ENCODE measurements at regions not wholly inside any gene's neighbourhood (a gene's known extent, or its start where the extent isn't known, plus 50 kb on each side); places are given as distances from the start of the nearest gene placed in this dataset.
"Not testable (repeated sequence)": the region's sequence is repeated elsewhere in the genome, so short reads cannot be mapped to it uniquely, and the experiment has no call there.

DNA sequence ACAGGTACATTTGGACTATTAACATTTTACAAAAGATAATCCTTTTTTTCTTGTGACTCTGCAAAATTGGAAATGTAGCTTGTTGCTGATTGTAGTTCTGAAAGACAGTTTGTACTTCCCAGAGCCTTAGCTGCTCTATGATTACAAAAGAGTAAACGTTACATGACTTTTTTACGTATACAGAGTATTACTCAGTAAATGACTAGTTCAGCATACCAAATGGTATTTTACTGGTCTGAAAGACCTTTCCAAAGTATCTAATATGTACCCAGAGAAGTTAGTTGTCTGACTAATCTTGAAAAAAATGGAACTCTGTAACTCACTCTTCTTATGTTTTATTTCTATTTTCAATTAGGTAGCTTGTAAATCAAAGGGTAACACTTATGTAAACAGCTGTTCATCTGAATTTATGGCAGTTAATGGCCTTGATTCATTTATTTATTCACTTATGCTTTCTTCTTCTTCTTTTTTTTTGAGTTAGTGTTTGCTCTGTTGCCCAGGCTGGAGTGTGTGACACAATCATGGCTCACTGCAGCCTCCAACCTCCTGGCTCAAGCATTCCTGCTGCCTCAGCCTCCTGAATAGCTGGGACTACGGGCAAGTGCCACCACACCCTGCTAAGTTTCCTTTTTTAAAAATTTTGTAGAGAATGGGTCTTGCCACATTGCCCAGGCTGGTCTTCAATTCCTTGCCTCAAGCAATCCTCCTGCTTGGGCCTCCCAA, 151.7 kb downstream of the C3orf38 start:
- Histone ChIP-seq H3K4me2 (ENCODE audit: low read length) (no peak overlapping the region), H3K27ac (ENCODE audit: low read length) (no peak overlapping the region), H3K27me3 (ENCODE audit: insufficient read depth, low read depth, low read length) (no peaks in the 10 kb centered on the region), H3K79me2 (replicated peaks; ENCODE audit: insufficient read depth, low read length) (no peaks in the 10 kb centered on the region), H3K9me2 (ENCODE audit: insufficient read depth, low read length) (no peaks in the 10 kb centered on the region), H3K9ac (ENCODE audit: low read length) (no peak overlapping the region), H3K4me3 (ENCODE audit: low read length) (no peak overlapping the region), H4K20me1 (ENCODE audit: insufficient read depth) (no peaks in the 10 kb centered on the region), H2AFZ (ENCODE audit: low read depth, low read length) (no peak overlapping the region), H3F3A (ENCODE audit: insufficient read depth, low read length, poor library complexity, severe bottlenecking) (no peaks in the 10 kb centered on the region), H3K9me3 (ENCODE audit: low read length) (no peaks in the 10 kb centered on the region), H3K36me3 (ENCODE audit: insufficient read depth, low read length) (no peaks in the 10 kb centered on the region)
- TF ChIP-seq SMC3 (conservative IDR thresholded peaks at IDR 0.05; ENCODE audit: poor library complexity) (no peak), MXI1 (conservative IDR thresholded peaks at IDR 0.05; ENCODE audit: poor library complexity, severe bottlenecking) (no peak), RAD21 (conservative IDR thresholded peaks at IDR 0.05) (no peak), EP300 (conservative IDR thresholded peaks at IDR 0.05; ENCODE audit: poor library complexity, severe bottlenecking) (no peak), EZH2 (IDR thresholded peaks at IDR 0.05; ENCODE audit: borderline replicate concordance, insufficient read depth, low read length, poor library complexity, severe bottlenecking) (no peak), TAF1 (IDR thresholded peaks at IDR 0.05; ENCODE audit: low read depth) (no peak), POLR2AphosphoS5 (IDR thresholded peaks at IDR 0.05) (no peak)
- TF ChIP-seq, protein P1, sequence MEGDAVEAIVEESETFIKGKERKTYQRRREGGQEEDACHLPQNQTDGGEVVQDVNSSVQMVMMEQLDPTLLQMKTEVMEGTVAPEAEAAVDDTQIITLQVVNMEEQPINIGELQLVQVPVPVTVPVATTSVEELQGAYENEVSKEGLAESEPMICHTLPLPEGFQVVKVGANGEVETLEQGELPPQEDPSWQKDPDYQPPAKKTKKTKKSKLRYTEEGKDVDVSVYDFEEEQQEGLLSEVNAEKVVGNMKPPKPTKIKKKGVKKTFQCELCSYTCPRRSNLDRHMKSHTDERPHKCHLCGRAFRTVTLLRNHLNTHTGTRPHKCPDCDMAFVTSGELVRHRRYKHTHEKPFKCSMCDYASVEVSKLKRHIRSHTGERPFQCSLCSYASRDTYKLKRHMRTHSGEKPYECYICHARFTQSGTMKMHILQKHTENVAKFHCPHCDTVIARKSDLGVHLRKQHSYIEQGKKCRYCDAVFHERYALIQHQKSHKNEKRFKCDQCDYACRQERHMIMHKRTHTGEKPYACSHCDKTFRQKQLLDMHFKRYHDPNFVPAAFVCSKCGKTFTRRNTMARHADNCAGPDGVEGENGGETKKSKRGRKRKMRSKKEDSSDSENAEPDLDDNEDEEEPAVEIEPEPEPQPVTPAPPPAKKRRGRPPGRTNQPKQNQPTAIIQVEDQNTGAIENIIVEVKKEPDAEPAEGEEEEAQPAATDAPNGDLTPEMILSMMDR (IDR thresholded peaks at IDR 0.05; ENCODE audit: poor library complexity, severe bottlenecking): no peak
- TF ChIP-seq, protein P2, sequence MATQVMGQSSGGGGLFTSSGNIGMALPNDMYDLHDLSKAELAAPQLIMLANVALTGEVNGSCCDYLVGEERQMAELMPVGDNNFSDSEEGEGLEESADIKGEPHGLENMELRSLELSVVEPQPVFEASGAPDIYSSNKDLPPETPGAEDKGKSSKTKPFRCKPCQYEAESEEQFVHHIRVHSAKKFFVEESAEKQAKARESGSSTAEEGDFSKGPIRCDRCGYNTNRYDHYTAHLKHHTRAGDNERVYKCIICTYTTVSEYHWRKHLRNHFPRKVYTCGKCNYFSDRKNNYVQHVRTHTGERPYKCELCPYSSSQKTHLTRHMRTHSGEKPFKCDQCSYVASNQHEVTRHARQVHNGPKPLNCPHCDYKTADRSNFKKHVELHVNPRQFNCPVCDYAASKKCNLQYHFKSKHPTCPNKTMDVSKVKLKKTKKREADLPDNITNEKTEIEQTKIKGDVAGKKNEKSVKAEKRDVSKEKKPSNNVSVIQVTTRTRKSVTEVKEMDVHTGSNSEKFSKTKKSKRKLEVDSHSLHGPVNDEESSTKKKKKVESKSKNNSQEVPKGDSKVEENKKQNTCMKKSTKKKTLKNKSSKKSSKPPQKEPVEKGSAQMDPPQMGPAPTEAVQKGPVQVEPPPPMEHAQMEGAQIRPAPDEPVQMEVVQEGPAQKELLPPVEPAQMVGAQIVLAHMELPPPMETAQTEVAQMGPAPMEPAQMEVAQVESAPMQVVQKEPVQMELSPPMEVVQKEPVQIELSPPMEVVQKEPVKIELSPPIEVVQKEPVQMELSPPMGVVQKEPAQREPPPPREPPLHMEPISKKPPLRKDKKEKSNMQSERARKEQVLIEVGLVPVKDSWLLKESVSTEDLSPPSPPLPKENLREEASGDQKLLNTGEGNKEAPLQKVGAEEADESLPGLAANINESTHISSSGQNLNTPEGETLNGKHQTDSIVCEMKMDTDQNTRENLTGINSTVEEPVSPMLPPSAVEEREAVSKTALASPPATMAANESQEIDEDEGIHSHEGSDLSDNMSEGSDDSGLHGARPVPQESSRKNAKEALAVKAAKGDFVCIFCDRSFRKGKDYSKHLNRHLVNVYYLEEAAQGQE (IDR thresholded peaks at IDR 0.05; ENCODE audit: borderline replicate concordance): no peak

DNA sequence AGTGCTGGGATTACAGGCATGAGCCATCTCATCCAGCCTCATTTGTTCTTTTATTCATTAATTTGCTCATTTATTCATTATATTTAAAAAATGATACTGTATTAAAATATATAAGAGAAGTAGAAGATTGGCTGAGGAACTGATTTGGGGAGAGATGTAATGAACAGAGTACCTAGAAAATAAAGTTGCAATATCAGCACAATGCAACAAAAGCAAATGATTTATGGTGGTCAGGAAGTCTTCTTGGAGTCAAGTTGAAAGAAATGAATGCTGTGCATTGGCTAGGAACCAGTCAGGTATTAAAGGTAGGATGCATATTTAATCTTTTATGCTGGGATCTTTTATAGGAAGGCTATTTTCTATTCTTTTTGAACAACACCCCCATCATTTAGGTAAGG, 152.2 kb downstream of the C3orf38 start:
- Histone ChIP-seq H3K27ac (ENCODE audit: low read length) (no peak overlapping the region), H3K27me3 (ENCODE audit: insufficient read depth, low read depth, low read length) (no peaks in the 10 kb centered on the region), H4K20me1 (ENCODE audit: insufficient read depth) (no peaks in the 10 kb centered on the region), H3K4me3 (ENCODE audit: low read length) (no peak overlapping the region), H3K9ac (ENCODE audit: low read length) (no peak overlapping the region), H3K9me3 (ENCODE audit: low read length) (no peaks in the 10 kb centered on the region), H3K9me2 (ENCODE audit: insufficient read depth, low read length) (no peaks in the 10 kb centered on the region), H2AFZ (ENCODE audit: low read depth, low read length) (no peak overlapping the region), H3K4me2 (ENCODE audit: low read length) (no peak overlapping the region), H3K79me2 (replicated peaks; ENCODE audit: insufficient read depth, low read length) (no peaks in the 10 kb centered on the region), H3K36me3 (ENCODE audit: insufficient read depth, low read length) (no peaks in the 10 kb centered on the region), H3F3A (ENCODE audit: insufficient read depth, low read length, poor library complexity, severe bottlenecking) (no peaks in the 10 kb centered on the region)
- TF ChIP-seq POLR2AphosphoS5 (IDR thresholded peaks at IDR 0.05) (no peak), SMC3 (conservative IDR thresholded peaks at IDR 0.05; ENCODE audit: poor library complexity) (no peak), EZH2 (IDR thresholded peaks at IDR 0.05; ENCODE audit: borderline replicate concordance, insufficient read depth, low read length, poor library complexity, severe bottlenecking) (no peak), MXI1 (conservative IDR thresholded peaks at IDR 0.05; ENCODE audit: poor library complexity, severe bottlenecking) (no peak), EP300 (conservative IDR thresholded peaks at IDR 0.05; ENCODE audit: poor library complexity, severe bottlenecking) (no peak), TAF1 (IDR thresholded peaks at IDR 0.05; ENCODE audit: low read depth) (no peak), RAD21 (conservative IDR thresholded peaks at IDR 0.05) (no peak)
- TF ChIP-seq, protein P2 (IDR thresholded peaks at IDR 0.05; ENCODE audit: borderline replicate concordance): no peak
- TF ChIP-seq, protein P1 (IDR thresholded peaks at IDR 0.05; ENCODE audit: poor library complexity, severe bottlenecking): no peak

DNA sequence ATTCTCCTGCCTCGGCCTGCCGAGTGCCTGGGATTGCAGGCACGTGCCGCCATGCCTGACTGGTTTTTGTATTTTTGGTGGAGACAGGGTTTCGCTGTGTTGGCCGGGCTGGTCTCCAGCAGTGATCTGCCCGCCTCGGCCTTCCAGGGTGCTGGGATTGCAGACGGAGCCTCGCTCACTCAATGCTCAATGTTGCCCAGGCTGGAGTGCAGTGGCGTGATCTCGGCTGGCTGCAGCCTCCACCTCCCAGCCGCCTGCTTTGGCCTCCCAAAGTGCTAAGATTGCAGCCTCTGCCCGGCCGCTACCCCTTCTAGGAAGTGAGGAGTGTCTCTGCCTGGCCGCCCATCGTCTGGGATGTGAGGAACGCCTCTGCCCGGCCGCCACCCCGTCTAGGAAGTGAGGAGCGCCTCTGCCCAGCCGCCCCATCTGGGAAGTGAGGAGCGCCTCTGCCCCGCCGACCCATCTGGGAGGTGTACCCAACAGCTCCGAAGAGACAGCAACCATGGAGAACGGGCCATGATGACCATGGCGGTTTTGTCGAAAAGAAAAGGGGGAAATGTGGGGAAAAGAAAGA, 153.7 kb downstream of the C3orf38 start:
- H3K4me2 ChIP-seq (ENCODE audit: low read length); H3K27me3 ChIP-seq (ENCODE audit: insufficient read depth, low read depth, low read length); H3K9me2 ChIP-seq (ENCODE audit: insufficient read depth, low read length); H3K9ac ChIP-seq (ENCODE audit: low read length); H3K79me2 ChIP-seq (replicated peaks; ENCODE audit: insufficient read depth, low read length); H3F3A ChIP-seq (ENCODE audit: insufficient read depth, low read length, poor library complexity, severe bottlenecking); H4K20me1 ChIP-seq (ENCODE audit: insufficient read depth); H3K36me3 ChIP-seq (ENCODE audit: insufficient read depth, low read length); H3K4me3 ChIP-seq (ENCODE audit: low read length); H2AFZ ChIP-seq (ENCODE audit: low read depth, low read length); H3K27ac ChIP-seq (ENCODE audit: low read length); H3K9me3 ChIP-seq (ENCODE audit: low read length): not testable (repeated sequence)

Data from neural cell (in vitro differentiated cells).